GM23338 (cell line): ENCODE measurements at regions not wholly inside any gene's neighbourhood (a gene's known extent, or its start where the extent isn't known, plus 50 kb on each side); places are given as distances from the start of the nearest gene placed in this dataset.

Experiments used
- CREB1 ChIP-seq: fragments of 250-450 bp; sonication (Bioruptor Pico); IDR thresholded peaks from 2 replicates; pipeline ENCODE4 v1.5.0; 2020; ENCODE audit warnings: low read depth, mild to moderate bottlenecking, moderate library complexity
- EZH2 ChIP-seq: fragments of 200-600 bp; sonication (generic); IDR thresholded peaks from one replicate; pipeline ENCODE4 v1.8.0; 2017; ENCODE audit warnings: antibody characterized with exemption, mild to moderate bottlenecking, low read depth; ENCODE audit not compliant: unreplicated experiment
- EZH2phosphoT487 ChIP-seq: fragments of 200-600 bp; sonication (generic); IDR thresholded peaks from one replicate; pipeline ENCODE4 v1.8.1; 2018; ENCODE audit warnings: antibody characterized with exemption; ENCODE audit not compliant: unreplicated experiment
- JUNB ChIP-seq: IDR thresholded peaks from one replicate; pipeline ENCODE4 v1.6.1; 2016; ENCODE audit warnings: antibody characterized with exemption; ENCODE audit not compliant: unreplicated experiment
- NANOG ChIP-seq: IDR thresholded peaks from 2 replicates; pipeline ENCODE4 v1.6.1; 2016; ENCODE audit warnings: antibody characterized with exemption, borderline replicate concordance
- POLR2AphosphoS5 ChIP-seq: IDR thresholded peaks from 2 replicates; pipeline ENCODE4 v1.6.1; 2016; ENCODE audit warnings: antibody characterized with exemption, low read depth
- ZNF331 ChIP-seq: fragments of 250-450 bp; sonication (Bioruptor Pico); IDR thresholded peaks from 2 replicates; pipeline ENCODE4 v1.5.0; 2020; ENCODE audit warnings: low read depth, mild to moderate bottlenecking, moderate library complexity
- TF ChIP-seq, protein P1 (sequence below), 2 experiments: fragments of 200-600 bp in 1 of 2; sonication (generic) in 1 of 2; conservative IDR thresholded peaks; 2 replicates each; pipeline versions ENCODE4 v1.5.1 to v1.6.1; 2016 to 2017; ENCODE audit warnings: antibody characterized with exemption in 2 of 2, low read depth in 2 of 2, mild to moderate bottlenecking in 2 of 2, moderate library complexity in 1 of 2
- TF ChIP-seq, protein P2 (sequence below): IDR thresholded peaks from one replicate; pipeline ENCODE4 v1.6.1; 2018; ENCODE audit warnings: antibody characterized with exemption; ENCODE audit not compliant: unreplicated experiment

DNA sequence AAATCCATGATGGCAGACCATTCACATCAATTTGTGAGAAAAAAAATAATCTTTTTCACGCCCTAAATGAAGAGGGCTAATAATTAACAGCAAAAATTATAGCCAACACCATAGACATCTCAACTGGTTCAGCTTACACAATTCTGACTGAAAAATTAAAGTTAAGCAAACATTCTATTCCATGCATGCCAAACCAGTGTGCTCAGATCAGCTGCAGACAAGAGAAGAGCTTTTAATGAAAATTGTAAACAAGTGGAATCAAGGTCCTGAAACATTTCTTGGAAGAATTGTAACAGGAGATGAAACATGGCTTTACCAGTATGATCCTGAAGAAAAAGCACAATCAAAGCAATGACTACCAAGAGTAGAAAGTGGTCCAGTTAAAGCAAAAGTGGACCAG, 710.4 kb downstream of the EPHA7 start:
- TF ChIP-seq, protein P1, sequence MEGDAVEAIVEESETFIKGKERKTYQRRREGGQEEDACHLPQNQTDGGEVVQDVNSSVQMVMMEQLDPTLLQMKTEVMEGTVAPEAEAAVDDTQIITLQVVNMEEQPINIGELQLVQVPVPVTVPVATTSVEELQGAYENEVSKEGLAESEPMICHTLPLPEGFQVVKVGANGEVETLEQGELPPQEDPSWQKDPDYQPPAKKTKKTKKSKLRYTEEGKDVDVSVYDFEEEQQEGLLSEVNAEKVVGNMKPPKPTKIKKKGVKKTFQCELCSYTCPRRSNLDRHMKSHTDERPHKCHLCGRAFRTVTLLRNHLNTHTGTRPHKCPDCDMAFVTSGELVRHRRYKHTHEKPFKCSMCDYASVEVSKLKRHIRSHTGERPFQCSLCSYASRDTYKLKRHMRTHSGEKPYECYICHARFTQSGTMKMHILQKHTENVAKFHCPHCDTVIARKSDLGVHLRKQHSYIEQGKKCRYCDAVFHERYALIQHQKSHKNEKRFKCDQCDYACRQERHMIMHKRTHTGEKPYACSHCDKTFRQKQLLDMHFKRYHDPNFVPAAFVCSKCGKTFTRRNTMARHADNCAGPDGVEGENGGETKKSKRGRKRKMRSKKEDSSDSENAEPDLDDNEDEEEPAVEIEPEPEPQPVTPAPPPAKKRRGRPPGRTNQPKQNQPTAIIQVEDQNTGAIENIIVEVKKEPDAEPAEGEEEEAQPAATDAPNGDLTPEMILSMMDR (conservative IDR thresholded peaks at IDR 0.05; ENCODE audit: low read depth in 2 of 2) = no peak
- TF ChIP-seq ZNF331 (no peak), NANOG (no peak), EZH2 (no peak), POLR2AphosphoS5 (no peak), JUNB (no peak), EZH2phosphoT487 (no peak), CREB1 (CRISPR knock-in tag) (no peak)
- TF ChIP-seq, protein P2, sequence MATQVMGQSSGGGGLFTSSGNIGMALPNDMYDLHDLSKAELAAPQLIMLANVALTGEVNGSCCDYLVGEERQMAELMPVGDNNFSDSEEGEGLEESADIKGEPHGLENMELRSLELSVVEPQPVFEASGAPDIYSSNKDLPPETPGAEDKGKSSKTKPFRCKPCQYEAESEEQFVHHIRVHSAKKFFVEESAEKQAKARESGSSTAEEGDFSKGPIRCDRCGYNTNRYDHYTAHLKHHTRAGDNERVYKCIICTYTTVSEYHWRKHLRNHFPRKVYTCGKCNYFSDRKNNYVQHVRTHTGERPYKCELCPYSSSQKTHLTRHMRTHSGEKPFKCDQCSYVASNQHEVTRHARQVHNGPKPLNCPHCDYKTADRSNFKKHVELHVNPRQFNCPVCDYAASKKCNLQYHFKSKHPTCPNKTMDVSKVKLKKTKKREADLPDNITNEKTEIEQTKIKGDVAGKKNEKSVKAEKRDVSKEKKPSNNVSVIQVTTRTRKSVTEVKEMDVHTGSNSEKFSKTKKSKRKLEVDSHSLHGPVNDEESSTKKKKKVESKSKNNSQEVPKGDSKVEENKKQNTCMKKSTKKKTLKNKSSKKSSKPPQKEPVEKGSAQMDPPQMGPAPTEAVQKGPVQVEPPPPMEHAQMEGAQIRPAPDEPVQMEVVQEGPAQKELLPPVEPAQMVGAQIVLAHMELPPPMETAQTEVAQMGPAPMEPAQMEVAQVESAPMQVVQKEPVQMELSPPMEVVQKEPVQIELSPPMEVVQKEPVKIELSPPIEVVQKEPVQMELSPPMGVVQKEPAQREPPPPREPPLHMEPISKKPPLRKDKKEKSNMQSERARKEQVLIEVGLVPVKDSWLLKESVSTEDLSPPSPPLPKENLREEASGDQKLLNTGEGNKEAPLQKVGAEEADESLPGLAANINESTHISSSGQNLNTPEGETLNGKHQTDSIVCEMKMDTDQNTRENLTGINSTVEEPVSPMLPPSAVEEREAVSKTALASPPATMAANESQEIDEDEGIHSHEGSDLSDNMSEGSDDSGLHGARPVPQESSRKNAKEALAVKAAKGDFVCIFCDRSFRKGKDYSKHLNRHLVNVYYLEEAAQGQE = no peak
